Astrocyte of the spinal cord (primary cell): ENCODE measurements at regions not wholly inside any gene's neighbourhood (a gene's known extent, or its start where the extent isn't known, plus 50 kb on each side); places are given as distances from the start of the nearest gene placed in this dataset.

Experiments used
- DNase-seq: peaks from one replicate; pipeline ENCODE4 v3.0.0; 2011; ENCODE audit warnings: low read depth, low spot score
- H3K4me3 ChIP-seq: 2 replicates; pipeline ENCODE4 v1.5.1; 2011; ENCODE audit warnings: low read depth, mild to moderate bottlenecking, low read length, moderate library complexity
- in situ Hi-C: cut with HindIII; loops from 2 replicates; pipeline ENCODE4 v1.10.0; 2017; ENCODE audit warnings: low sequenced_read_pairs
- TF ChIP-seq, protein P1 (sequence below): IDR thresholded peaks from 2 replicates; pipeline ENCODE4 v1.5.1; 2012; ENCODE audit warnings: low read depth, mild to moderate bottlenecking, low read length, inconsistent platforms

DNA sequence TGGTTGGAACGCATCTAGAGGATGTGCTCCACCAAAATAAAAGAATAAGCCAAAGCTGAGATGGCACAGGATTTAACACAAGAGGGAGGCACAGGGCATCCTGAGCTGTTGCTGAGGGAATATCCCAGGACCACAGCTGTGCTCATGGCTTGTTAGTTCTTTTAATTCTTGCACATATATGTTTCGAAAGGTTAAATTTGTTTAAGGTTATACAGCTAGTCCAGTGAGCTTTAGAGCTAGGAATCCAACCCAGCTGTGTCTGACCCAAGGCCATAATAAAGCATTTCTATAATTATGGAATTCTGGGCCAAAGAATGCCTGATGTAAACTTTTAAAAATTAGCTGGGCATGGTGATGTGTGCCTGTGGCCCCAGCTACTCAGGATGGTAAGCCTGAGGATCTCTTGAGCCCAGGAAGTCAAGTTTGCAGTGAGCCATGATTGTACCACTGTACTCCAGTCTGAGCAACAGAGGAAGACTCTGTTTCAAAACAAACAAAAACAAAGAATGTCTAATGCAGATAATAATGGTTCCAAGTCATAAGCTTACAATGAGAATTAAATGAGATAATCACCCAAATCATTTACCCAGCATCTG, 66.4 kb upstream of the CCBE1 start:
- no peak overlapping the region for H3K4me3 ChIP-seq
- TF ChIP-seq, protein P1, sequence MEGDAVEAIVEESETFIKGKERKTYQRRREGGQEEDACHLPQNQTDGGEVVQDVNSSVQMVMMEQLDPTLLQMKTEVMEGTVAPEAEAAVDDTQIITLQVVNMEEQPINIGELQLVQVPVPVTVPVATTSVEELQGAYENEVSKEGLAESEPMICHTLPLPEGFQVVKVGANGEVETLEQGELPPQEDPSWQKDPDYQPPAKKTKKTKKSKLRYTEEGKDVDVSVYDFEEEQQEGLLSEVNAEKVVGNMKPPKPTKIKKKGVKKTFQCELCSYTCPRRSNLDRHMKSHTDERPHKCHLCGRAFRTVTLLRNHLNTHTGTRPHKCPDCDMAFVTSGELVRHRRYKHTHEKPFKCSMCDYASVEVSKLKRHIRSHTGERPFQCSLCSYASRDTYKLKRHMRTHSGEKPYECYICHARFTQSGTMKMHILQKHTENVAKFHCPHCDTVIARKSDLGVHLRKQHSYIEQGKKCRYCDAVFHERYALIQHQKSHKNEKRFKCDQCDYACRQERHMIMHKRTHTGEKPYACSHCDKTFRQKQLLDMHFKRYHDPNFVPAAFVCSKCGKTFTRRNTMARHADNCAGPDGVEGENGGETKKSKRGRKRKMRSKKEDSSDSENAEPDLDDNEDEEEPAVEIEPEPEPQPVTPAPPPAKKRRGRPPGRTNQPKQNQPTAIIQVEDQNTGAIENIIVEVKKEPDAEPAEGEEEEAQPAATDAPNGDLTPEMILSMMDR, result no peak
- DNase-seq, result no peak
- in situ Hi-C loops, result no loop called here

DNA sequence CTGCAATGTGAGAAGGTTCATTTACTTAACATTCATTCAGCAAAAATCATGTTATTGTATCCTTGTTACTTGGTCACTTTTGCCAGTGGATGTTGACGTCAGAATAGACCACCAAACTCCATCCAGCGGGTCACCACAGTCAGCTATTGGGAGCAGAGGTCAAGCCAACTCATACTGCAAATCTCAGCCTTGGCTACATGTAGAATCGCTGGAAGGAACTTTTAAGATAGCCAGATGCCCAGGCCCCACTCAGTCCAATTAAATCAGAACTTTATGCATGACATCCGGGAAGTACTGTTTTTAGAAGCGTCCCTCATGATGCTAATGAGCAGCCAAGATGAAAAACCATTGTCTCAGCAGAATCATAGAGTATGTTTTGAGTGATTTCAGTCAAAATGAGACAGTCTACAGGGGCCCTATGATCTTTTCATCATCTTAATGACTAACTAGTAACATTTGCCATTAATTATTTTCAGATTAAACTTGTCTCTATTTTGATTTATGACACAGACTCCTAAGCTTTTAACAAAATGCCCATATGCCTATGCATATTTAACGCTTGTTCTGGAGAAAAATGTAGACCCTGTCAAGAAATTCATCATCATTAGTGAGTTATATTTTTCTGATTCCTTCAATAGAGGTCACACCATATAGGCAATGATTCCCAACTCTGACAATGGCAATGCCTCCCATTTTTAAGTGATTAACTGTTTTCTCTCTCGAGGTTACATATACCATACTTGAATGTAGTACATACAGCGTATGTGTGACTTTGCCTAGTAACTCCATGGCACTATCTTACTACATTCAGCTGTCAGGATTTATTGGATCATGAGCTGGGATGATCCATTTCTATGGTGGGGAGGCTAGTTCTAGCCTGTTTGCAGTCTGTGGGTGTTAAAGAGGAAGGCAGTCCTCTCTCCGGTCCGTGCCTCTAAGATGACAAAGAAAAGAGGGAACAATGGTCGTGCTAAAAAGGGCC, 63.7 kb upstream of the CCBE1 start:
- H3K4me3 ChIP-seq, result no peak overlapping the region
- TF ChIP-seq, protein P1, result no peak
- in situ Hi-C loops, result no loop called here
- no peak for DNase-seq

DNA sequence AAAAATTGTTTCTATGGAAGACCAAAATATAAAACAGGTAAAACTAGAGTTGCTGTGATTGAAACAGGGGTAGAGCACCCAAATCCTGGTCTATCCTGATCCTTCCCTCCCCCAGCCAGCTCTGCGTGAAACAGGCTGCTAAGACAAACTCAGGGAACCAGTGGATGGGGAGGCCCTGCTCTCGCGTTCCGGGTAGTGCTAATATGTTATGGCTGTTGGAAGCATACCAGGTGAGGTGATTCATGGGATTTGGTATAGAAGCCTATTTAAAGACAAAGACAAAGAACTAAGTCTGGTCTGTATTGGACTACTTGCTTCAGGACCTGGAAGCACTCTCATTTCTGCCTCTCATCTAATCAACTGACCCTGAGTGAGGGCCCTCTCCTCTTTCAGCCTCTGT, 63.0 kb upstream of the CCBE1 start:
- no peak overlapping the region for H3K4me3 ChIP-seq
- TF ChIP-seq, protein P1, result no peak
- DNase-seq, result no peak
- in situ Hi-C loops, result no loop called here

DNA sequence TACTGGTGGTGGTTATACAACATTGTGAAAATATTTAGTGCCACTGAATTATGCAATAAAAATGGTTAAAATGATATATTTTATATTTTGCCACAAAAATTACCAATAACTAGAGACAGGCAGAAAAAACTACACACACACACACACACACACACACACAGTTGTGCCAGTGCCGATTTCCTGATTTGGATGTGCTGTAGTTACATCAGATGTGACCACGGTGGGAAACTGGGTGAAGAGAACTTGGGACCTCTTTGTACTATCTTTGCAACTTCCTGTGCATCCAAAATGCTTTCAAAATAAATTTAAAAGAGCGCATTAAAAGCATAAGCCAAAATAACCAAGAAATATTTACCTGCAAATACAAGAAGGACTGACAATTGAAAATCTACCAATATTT, 61.6 kb upstream of the CCBE1 start:
- in situ Hi-C loops, result no loop called here
- TF ChIP-seq, protein P1, result no peak
- DNase-seq, result no peak
- no peak overlapping the region for H3K4me3 ChIP-seq

DNA sequence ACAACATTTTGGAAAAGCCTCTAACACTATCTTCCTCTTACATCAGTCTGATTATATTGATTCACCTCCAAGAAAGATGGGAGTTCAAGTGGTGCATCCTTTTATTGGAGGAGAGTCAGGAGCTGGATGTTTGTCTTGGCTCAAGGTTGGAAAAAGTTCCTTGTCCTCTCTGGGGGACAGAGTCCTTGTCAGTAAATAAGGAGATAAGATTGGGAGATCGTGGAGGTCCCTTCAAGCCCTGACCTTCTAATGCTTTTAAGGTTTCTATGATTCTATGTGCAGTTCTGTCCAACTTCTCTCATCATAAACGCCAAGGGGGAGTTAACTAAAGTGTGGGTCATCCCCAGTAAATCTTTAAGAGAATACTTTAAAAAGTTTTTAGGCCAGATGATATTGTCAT, 60.9 kb upstream of the CCBE1 start:
- DNase-seq, result no peak
- no peak overlapping the region for H3K4me3 ChIP-seq
- in situ Hi-C loops, result no loop called here
- TF ChIP-seq, protein P1, result no peak

DNA sequence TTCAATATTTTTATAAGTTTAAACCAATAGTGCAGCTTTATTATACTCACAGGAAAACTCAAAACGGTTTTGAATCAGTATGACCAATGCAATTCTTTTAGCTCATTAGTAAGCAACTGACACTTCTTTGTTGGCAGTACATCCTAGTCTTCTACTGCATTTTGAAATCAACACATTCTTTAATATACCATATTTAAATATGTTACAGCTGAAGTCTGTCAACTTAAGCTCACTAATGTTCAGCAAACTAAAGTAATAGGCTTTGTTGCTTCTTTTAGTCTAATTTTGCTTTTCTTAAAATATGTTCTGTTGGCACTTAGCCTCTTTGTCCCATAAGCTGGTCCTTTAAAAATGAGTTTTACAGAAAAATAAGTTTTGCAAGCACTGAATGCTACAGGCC, 55.4 kb upstream of the CCBE1 start:
- H3K4me3 ChIP-seq, result no peak overlapping the region
- TF ChIP-seq, protein P1, result no peak
- in situ Hi-C loops, result no loop called here
- DNase-seq, result no peak
